ENCODE measurements at regions not wholly inside any gene's neighbourhood (a gene's known extent, or its start where the extent isn't known, plus 50 kb on each side); places are given as distances from the start of the nearest gene placed in this dataset.

DNA sequence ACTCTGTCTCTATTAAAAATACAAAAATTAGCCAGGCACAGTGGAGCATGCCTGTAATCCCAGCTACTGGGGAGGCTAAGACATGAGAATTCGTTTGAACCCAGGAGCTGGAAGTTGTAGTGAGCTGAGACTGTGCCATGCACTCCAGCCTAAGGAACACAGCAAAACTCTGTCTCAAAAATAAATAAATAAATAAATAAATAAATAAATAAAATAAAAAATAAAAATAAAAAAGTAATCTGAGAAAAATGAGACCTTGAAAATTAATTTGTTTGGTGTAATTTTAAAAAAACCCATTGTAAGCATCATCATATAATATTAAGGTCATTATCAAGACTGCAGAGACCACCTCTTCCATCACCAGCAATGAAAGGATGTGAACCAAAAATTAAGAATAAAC lies 997.1 kb downstream of the CDH18 start:
- H3K27ac ChIP-seq (ENCODE audit: insufficient read length, low read depth, low read length), result no peak overlapping the region
- no peak overlapping the region for H2BK12ac ChIP-seq (ENCODE audit: insufficient read length, low read depth, low read length)
- no peaks in the 10 kb centered on the region for H3K27me3 ChIP-seq (ENCODE audit: insufficient read depth, low read length)
- no peaks in the 10 kb centered on the region for H3K27me3 Mint-ChIP-seq (ENCODE audit: low read depth)
- H3K79me1 ChIP-seq (ENCODE audit: insufficient read depth, low read depth, low read length, poor library complexity, severe bottlenecking), result no peaks in the 10 kb centered on the region
- H3K36me3 Mint-ChIP-seq (ENCODE audit: insufficient read depth in 1 of 3, low read depth in 3 of 3), result no peaks in the 10 kb centered on the region
- no peak overlapping the region for H3K9ac ChIP-seq (ENCODE audit: extremely low read depth, insufficient read length, low read length)
- H3K14ac ChIP-seq (ENCODE audit: insufficient read depth, low read length), result no peak overlapping the region
- no peak overlapping the region for H3K56ac ChIP-seq (ENCODE audit: insufficient read length, low read depth, low read length)
- H4K8ac ChIP-seq (replicated peaks; ENCODE audit: insufficient read length, low read depth, low read length), result no peak overlapping the region
- H3K9me3 ChIP-seq (ENCODE audit: control insufficient read depth, low read depth, low read length), result no peaks in the 10 kb centered on the region
- H2BK20ac ChIP-seq (ENCODE audit: low read depth, low read length, poor library complexity, severe bottlenecking), result no peak overlapping the region
- H3K23ac ChIP-seq (ENCODE audit: insufficient read length, low read depth, low read length), result no peak overlapping the region
- no peak overlapping the region for H2BK5ac ChIP-seq (ENCODE audit: insufficient read length, low read length)
- H4K91ac ChIP-seq (ENCODE audit: insufficient read length, low read depth, low read length), result no peak overlapping the region
- TF ChIP-seq, protein P1, sequence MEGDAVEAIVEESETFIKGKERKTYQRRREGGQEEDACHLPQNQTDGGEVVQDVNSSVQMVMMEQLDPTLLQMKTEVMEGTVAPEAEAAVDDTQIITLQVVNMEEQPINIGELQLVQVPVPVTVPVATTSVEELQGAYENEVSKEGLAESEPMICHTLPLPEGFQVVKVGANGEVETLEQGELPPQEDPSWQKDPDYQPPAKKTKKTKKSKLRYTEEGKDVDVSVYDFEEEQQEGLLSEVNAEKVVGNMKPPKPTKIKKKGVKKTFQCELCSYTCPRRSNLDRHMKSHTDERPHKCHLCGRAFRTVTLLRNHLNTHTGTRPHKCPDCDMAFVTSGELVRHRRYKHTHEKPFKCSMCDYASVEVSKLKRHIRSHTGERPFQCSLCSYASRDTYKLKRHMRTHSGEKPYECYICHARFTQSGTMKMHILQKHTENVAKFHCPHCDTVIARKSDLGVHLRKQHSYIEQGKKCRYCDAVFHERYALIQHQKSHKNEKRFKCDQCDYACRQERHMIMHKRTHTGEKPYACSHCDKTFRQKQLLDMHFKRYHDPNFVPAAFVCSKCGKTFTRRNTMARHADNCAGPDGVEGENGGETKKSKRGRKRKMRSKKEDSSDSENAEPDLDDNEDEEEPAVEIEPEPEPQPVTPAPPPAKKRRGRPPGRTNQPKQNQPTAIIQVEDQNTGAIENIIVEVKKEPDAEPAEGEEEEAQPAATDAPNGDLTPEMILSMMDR (conservative IDR thresholded peaks at IDR 0.05), result no peak
- no peak for DNase-seq
- WGBS (ENCODE audit: extremely low coverage, insufficient read length, low lambda C conversion rate), result no CpG with 5 or more reads among the region's 1 CpG
- no peak overlapping the region for H3K18ac ChIP-seq (ENCODE audit: insufficient read length, low read depth, low read length)
- H3K79me2 ChIP-seq (ENCODE audit: insufficient read depth, low read length), result no peaks in the 10 kb centered on the region
- H4K5ac ChIP-seq (ENCODE audit: insufficient read length, low read depth, low read length), result no peak overlapping the region
- no peaks in the 10 kb centered on the region for H3K9me3 Mint-ChIP-seq
- H3K4me1 ChIP-seq (ENCODE audit: insufficient read depth, low read length), result peaks cover 2% of the 10 kb centered on the region; the same call in 1 of the 2 replicates
- no peaks in the 10 kb centered on the region for H3K23me2 ChIP-seq (ENCODE audit: insufficient read length, low read depth, low read length, poor library complexity, severe bottlenecking)
- no peaks in the 10 kb centered on the region for H4K20me1 ChIP-seq (ENCODE audit: control insufficient read depth, insufficient read depth, insufficient read length)
- H3K4ac ChIP-seq (ENCODE audit: low read depth, low read length), result no peak overlapping the region
- H3K27ac Mint-ChIP-seq, result peak overlapping the region in 1 of 3 experiments; percentile 61; a peak in 1 of 7 replicates
- no peak overlapping the region for H3T11ph ChIP-seq (ENCODE audit: low read length)
- H2BK15ac ChIP-seq (ENCODE audit: low read depth, low read length), result no peak overlapping the region
- peaks cover 16 to 18% of the 10 kb centered on the region in 2 experiments for H3K4me1 Mint-ChIP-seq
- H2BK120ac ChIP-seq (ENCODE audit: low read depth, low read length, poor library complexity, severe bottlenecking), result no peak overlapping the region
- H2AFZ ChIP-seq (ENCODE audit: low read length), result no peak overlapping the region
- no peak overlapping the region for H3K4me2 ChIP-seq (ENCODE audit: insufficient read depth, insufficient read length, low read length)
- H3K4me3 Mint-ChIP-seq, result no peak overlapping the region
- no peak overlapping the region for H2AK5ac ChIP-seq (ENCODE audit: insufficient read length, low read length)

All from H9 (cell line).